Lung microvascular endothelial cell (primary cell): ENCODE measurements at regions not wholly inside any gene's neighbourhood (a gene's known extent, or its start where the extent isn't known, plus 50 kb on each side); places are given as distances from the start of the nearest gene placed in this dataset.
"Not testable (repeated sequence)": the region's sequence is repeated elsewhere in the genome, so short reads cannot be mapped to it uniquely, and the experiment has no call there.

ENCODE experiments used
- DNase-seq, 2 donors: peaks; one replicate each; pipeline versions ENCODE4 v3.0.0 to v3.0.0-alpha.2; 2010; ENCODE audit warnings: low read depth in 2 of 2

DNA sequence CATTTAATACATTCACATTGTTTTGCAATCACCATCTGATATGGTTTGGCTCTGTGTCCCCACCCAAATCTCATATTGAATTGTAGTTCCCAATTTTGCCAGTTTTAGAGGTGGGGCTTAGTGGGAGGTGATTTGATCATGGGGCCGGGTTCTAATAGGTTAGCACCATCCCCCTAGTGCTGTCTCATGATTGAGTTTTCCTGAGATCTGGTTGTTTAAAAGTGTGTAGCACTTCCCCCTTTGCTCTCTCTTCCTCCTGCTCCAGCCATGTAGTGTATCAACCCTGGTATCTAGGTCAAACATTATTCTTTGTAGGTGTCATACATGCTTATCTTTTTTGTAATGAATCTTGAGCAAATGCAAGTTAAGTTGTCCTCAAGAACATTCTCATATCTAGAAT is 83.3 kb upstream of the KIT start:
- DNase-seq = no peak

- DNase-seq = no peak
Measured at GRCh38 chr4:54575919-54576318, 81.8 kb upstream of the KIT start.

GRCh38 chr4:54581807-54582206 is 76.0 kb upstream of the KIT start:
- DNase-seq = no peak

DNA sequence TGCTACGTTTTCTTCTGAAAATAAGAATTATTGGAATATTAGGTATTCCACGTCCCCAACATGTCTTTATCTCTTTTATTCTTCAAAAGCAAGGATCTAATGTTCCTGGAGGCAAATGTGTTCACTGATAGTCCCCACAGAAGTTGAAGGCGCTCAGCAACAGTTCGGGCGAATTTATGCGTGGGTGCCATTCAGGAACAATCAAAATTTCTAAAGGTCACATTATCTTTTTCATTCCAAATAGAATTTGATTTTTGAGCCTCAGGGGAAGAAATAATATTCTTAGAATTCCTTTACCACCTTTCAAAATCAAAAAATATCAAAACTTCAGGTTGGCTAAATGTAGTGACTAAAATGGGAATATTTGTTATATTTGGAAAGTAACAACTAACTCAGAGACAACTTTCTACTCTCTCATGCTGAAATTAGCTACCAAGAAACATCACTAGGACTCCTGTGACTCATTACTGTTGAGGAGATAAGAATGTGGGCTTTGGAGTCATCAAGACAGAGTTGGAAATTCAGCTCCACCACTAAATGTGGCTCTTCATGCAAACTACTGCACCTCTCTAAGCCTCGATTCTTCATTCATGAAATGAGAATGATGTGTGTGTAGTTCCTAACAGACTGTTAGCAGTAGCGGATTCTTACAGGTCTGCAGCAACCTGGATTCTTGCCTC is 72.3 kb upstream of the KIT start:
- DNase-seq = no peak

DNA sequence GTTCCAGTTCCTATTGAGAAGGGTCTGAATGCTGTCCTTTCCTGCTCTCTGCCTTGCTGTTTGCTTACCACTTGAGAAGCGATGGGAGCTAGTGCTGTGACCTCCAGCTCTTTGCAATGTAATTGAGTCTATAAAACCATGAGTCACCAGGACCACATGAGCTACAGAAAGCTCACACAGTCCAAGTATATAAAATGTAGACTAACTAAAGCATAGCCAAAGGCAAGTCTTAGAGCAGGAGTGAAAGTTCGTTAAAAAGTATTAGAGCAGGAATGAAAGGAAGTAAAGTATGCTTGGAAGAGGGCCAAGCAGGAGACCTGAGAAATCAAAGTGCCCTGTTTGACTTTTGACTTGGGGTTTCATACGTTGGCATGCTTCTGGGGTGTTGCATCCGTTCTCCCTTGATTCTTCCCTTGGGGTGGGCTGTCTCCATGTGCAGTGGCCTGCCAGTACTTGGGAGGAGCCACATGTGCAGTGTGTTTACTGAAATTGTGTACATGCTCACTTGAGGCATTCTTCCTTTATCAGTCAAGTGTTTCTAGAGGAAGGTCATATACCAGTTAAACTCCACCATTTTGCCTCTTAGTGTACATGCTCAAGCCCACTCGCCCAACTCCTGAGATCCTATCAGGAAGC is 71.3 kb upstream of the KIT start:
- no peak for DNase-seq

- no peak for DNase-seq
Measured at GRCh38 chr4:54587107-54587891, 70.5 kb upstream of the KIT start.

- no peak for DNase-seq
Measured at GRCh38 chr4:54588404-54588803, 69.4 kb upstream of the KIT start.

- no peak for DNase-seq
Measured at GRCh38 chr4:54589586-54589985, 68.2 kb upstream of the KIT start.

DNA sequence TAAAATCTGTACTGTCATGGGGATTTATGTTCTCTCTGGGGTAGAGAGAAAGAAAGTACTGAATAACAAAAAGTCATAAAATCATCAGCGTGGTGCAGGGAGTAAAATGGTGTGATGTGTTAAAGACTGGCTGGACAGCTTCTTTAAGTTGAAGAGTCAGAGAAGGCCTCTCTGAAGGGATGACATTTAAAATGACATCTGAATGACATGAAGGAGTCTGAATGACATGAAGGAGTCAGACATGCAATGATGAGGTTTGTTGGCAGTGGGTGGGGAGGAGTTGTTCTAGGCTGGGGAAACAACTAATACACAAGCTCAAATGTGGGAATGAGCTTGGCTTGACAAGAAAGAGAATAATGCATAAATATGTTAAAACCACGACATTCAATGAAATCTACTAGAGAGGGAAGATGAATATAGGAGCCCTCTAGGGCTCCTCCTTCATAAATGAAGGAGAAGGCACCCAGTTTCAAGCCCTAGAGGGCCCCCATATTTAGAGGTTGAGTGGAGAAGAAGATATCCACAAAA is 63.9 kb upstream of the KIT start:
- DNase-seq = no peak

DNA sequence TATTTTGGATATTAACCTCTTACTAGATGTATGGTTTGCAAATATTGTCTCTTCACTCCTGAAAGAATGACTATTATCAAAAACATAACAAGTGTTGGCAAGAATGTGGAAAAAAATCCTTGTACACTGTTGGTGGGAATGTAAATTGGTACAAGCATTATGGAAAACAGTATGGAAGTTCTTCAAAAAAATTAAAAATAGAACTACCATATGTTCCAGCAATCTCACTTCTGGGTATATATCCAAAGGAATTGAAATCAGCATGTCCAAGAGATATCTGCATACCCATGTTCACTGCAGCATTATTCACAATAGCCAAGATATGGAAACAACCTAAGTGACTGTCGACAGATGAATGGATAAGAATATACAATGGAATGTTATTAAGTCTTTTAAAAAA is 61.6 kb upstream of the KIT start:
- no peak for DNase-seq

- not testable (repeated sequence) for DNase-seq
Measured at GRCh38 chr4:54597678-54598077, 60.1 kb upstream of the KIT start.

- DNase-seq = not testable (repeated sequence)
Measured at GRCh38 chr4:54602175-54602574, 55.6 kb upstream of the KIT start.

DNA sequence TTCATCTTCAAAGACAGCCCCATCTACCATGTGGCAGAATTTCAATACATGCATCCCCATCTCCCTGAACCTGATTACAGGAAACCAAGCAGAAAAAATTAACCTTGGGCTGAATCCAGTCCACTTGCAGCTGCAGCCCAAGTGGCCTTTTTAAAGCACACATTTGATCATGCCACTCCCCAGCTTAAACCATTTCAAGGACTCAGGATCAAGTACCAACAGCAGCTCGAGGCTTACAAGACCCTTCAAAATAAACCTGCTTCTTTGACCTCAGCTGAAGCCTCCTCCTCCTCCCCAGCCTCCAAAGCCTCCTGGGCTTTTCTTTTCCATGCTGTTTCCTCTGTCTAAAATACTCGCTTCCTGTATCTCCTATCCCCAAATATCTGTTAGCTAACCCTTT is 50.7 kb upstream of the KIT start:
- no peak for DNase-seq

- DNase-seq = no peak
Measured at GRCh38 chr4:54607521-54607920, 50.2 kb upstream of the KIT start.
